GM12878 (cell line): ENCODE measurements at regions not wholly inside any gene's neighbourhood (a gene's known extent, or its start where the extent isn't known, plus 50 kb on each side); places are given as distances from the start of the nearest gene placed in this dataset.

Source experiments
- ATAC-seq: fragments of 200-7000 bp; cut with Tn5 transposase; 3 replicates; pipeline ENCODE4 v1.9.1; 2020; ENCODE audit warnings: mild to moderate bottlenecking, moderate library complexity
- BruUV-seq: library from RNA; stranded (reverse); fragments of 400-500 nt; replicated peaks from 2 replicates; lab custom pipeline; 2021; lab: Mats Ljungman, UMichigan
- CTCF ChIA-PET: fragments of 300-600 bp; sonication (Branson Sonifier 250); formaldehyde crosslinking; extraction: SDS; loops from one replicate; lab custom pipeline; 2021; ENCODE audit warnings: inconsistent platforms; lab: Yijun Ruan, JAX
- POLR2A ChIA-PET: fragments of 350-600 bp; formaldehyde crosslinking; extraction: SDS; loops from one replicate; lab custom pipeline; 2021; ENCODE audit warnings: inconsistent platforms; lab: Charles Lee
- RAD21 ChIA-PET: fragments of 300-600 bp; sonication (Branson Sonifier 250); formaldehyde crosslinking; loops from one replicate; lab custom pipeline; 2023; ENCODE audit warnings: antibody characterized with exemption; ENCODE audit not compliant: unreplicated experiment; lab: Charles Lee
- SMC1A ChIA-PET: fragments of 300-600 bp; sonication (Branson Sonifier 250); formaldehyde crosslinking; loops from one replicate; lab custom pipeline; 2023; ENCODE audit not compliant: unreplicated experiment, uncharacterized antibody; lab: Charles Lee
- DNase-seq: peaks from one replicate; pipeline ENCODE4 v3.0.0-alpha.2; 2011; ENCODE audit warnings: low read depth, low spot score
- FAIRE-seq: peaks from 3 replicates; lab custom pipeline; 2011; peaks lifted over from hg19 to GRCh38; lab: Jason Lieb, UNC
- H2AFZ ChIP-seq: 2 replicates; pipeline ENCODE4 v1.6.0; 2011; ENCODE audit warnings: low read depth, low read length, control low read depth; ENCODE audit not compliant: control insufficient read depth
- H3K27ac ChIP-seq: 2 replicates; pipeline ENCODE4 v1.5.1; 2011; ENCODE audit warnings: control low read depth; ENCODE audit not compliant: control insufficient read depth, insufficient read depth
- H3K27me3 ChIP-seq, 2 experiments: replicated peaks in 1 of 2; 2 replicates each; pipeline versions ENCODE4 v1.6.0 to v1.6.1; 2011; ENCODE audit warnings: low read length in 1 of 2; ENCODE audit not compliant: control insufficient read depth in 2 of 2, insufficient read depth in 2 of 2
- H3K36me3 ChIP-seq, 2 experiments: 2 replicates each; pipeline ENCODE4 v1.5.1; 2011; ENCODE audit warnings: low read length in 1 of 2; ENCODE audit not compliant: control insufficient read depth in 2 of 2, insufficient read depth in 2 of 2
- H3K4me1 ChIP-seq: 2 replicates; pipeline ENCODE4 v1.6.1; 2011; ENCODE audit warnings: mild to moderate bottlenecking, low read length, moderate library complexity, mixed read lengths; ENCODE audit not compliant: control insufficient read depth, insufficient read depth
- H3K4me2 ChIP-seq: 2 replicates; pipeline ENCODE4 v1.6.0; 2011; ENCODE audit warnings: control low read depth; ENCODE audit not compliant: control insufficient read depth, insufficient read depth
- H3K4me3 ChIP-seq: fragments of 200-600 bp; sonication (generic); 2 replicates; pipeline ENCODE4 v1.5.1; 2016
- H3K79me2 ChIP-seq: 2 replicates; pipeline ENCODE4 v1.6.0; 2011; ENCODE audit warnings: low read length; ENCODE audit not compliant: control insufficient read depth, insufficient read depth
- H3K9ac ChIP-seq: 2 replicates; pipeline ENCODE4 v1.8.0; 2011; ENCODE audit warnings: low read length, control low read depth, mixed read lengths; ENCODE audit not compliant: control insufficient read depth, insufficient read depth
- H3K9me3 ChIP-seq: replicated peaks from 3 replicates; pipeline ENCODE4 v1.5.1; 2011; ENCODE audit warnings: mild to moderate bottlenecking, low read length; ENCODE audit not compliant: control insufficient read depth, insufficient read depth
- H4K20me1 ChIP-seq: 2 replicates; pipeline ENCODE4 v1.6.0; 2011; ENCODE audit not compliant: control insufficient read depth, insufficient read depth
- BCL11A ChIP-seq: IDR thresholded peaks from 2 replicates; pipeline ENCODE4 v1.6.1; 2011; ENCODE audit warnings: low read depth, low read length
- ESRRA ChIP-seq: IDR thresholded peaks from 2 replicates; pipeline ENCODE4 v1.6.1; 2012; ENCODE audit warnings: mild to moderate bottlenecking, low read length, improper control_type of control experiment
- HDGF ChIP-seq: fragments of 450-650 bp; IDR thresholded peaks from 2 replicates; pipeline ENCODE4 v1.6.1; 2016; ENCODE audit warnings: antibody characterized with exemption
- IKZF2 ChIP-seq, 2 experiments: fragments of 450-650 bp; IDR thresholded peaks; 2 replicates each; pipeline ENCODE4 v1.6.1; 2017; ENCODE audit warnings: mild to moderate bottlenecking in 2 of 2, moderate library complexity in 2 of 2
- IRF3 ChIP-seq: fragments of 450-650 bp; IDR thresholded peaks from 2 replicates; pipeline ENCODE4 v1.6.1; 2014; ENCODE audit warnings: mild to moderate bottlenecking
- PML ChIP-seq: IDR thresholded peaks from 2 replicates; pipeline ENCODE4 v1.6.1; 2012; ENCODE audit warnings: low read length, inconsistent platforms
- POLR2AphosphoS5 ChIP-seq: IDR thresholded peaks from 2 replicates; pipeline ENCODE4 v1.6.1; 2011; ENCODE audit warnings: mild to moderate bottlenecking, low read length, inconsistent platforms
- ZNF24 ChIP-seq: fragments of 450-650 bp; IDR thresholded peaks from 2 replicates; pipeline ENCODE4 v1.6.1; 2017; ENCODE audit warnings: antibody characterized with exemption, mild to moderate bottlenecking
- WGBS: methylation state at CpG from one replicate; pipeline ENCODE4 v1.1.6; 2016; ENCODE audit warnings: low lambda C conversion rate; ENCODE audit not compliant: insufficient replicate concordance, insufficient coverage; ENCODE audit errors: missing lambda C conversion rate; 5-methylcytosine and 5-hydroxymethylcytosine counted together
- in situ Hi-C: fragments of 300-500 bp; cut with MboI; formaldehyde crosslinking; loops from 9 replicates; pipeline ENCODE4 v1.14.3; 2018; ENCODE audit warnings: mixed read lengths
- intact Hi-C: fragments of 100-400 bp; cut with micrococcal nuclease; formaldehyde crosslinking; loops from one replicate; pipeline ENCODE4 v1.14.2; 2022; ENCODE audit not compliant: unreplicated experiment
- TF ChIP-seq, protein P1 (sequence below): IDR thresholded peaks from 2 replicates; pipeline ENCODE4 v1.6.1; 2011; ENCODE audit warnings: borderline replicate concordance, low read depth, mild to moderate bottlenecking, moderate library complexity, low read length; ENCODE audit not compliant: insufficient read depth, poor library complexity, severe bottlenecking
- TF ChIP-seq, protein P2 (sequence below): IDR thresholded peaks from 2 replicates; pipeline ENCODE4 v1.6.1; 2011; ENCODE audit warnings: low read depth, mild to moderate bottlenecking, low read length, moderate library complexity, borderline replicate concordance; ENCODE audit errors: extremely low read depth

GRCh38 chr12:60394665-60395064, 798.8 kb downstream of the SLC16A7 start:
- DNase-seq = no peak
- TF ChIP-seq BCL11A (no peak), POLR2AphosphoS5 (no peak), IRF3 (no peak), ZNF24 (no peak), ESRRA (no peak), PML (no peak), HDGF (no peak), IKZF2 (IDR thresholded peaks at IDR 0.05) (no peak)
- TF ChIP-seq, protein P1, sequence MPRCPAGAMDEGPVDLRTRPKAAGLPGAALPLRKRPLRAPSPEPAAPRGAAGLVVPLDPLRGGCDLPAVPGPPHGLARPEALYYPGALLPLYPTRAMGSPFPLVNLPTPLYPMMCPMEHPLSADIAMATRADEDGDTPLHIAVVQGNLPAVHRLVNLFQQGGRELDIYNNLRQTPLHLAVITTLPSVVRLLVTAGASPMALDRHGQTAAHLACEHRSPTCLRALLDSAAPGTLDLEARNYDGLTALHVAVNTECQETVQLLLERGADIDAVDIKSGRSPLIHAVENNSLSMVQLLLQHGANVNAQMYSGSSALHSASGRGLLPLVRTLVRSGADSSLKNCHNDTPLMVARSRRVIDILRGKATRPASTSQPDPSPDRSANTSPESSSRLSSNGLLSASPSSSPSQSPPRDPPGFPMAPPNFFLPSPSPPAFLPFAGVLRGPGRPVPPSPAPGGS = no peak
- TF ChIP-seq, protein P2, sequence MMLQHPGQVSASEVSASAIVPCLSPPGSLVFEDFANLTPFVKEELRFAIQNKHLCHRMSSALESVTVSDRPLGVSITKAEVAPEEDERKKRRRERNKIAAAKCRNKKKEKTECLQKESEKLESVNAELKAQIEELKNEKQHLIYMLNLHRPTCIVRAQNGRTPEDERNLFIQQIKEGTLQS = no peak
- TF ChIP-seq, all 136 proteins: peak for 0
- Histone ChIP-seq H4K20me1 (no peaks in the 10 kb centered on the region), H3K4me2 (no peak overlapping the region), H3K27ac (no peak overlapping the region), H2AFZ (no peak overlapping the region), H3K79me2 (no peaks in the 10 kb centered on the region), H3K27me3 (no peaks in the 10 kb centered on the region), H3K36me3 (no peaks in the 10 kb centered on the region), H3K4me3 (no peak overlapping the region), H3K9me3 (no peaks in the 10 kb centered on the region), H3K4me1 (no peaks in the 10 kb centered on the region), H3K9ac (no peak overlapping the region)
- ChIA-PET RAD21 (no interaction called here), CTCF (no interaction called here), SMC1A (no interaction called here), POLR2A (no interaction called here)
- 40% methylated on average over 2 of the region's 2 CpGs for WGBS
- no peak for ATAC-seq
- intact Hi-C loops (no loop called here), in situ Hi-C loops (no loop called here)
- BruUV-seq = no TSS peak
- FAIRE-seq = no peak
